ENCODE measurements at regions not wholly inside any gene's neighbourhood (a gene's known extent, or its start where the extent isn't known, plus 50 kb on each side); places are given as distances from the start of the nearest gene placed in this dataset.

DNA sequence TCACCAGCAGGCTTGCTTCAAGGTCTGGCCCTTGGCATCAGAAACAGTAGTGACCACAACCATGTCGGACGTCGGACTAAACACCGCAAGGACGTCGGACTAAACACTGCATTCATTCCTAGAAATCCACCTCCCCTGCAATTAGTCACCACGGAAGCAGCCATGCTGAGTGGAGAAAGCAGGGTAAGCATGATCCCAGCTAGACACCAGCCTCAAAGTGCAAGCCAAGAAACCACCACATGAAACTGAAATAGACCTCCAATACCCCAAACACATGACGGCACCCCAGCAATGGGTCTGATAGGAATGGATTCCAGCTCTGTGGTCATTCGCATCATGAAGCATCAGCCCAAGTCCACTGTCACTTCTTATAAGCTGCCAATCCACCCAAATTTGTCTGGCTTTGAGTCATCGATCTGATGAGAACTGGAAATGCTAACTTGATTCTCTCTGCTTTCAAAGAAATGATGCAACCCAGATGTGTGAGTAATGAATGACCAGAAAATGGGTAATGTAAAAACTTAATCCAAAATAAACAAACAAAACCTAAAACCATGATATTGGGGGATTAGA is 348.3 kb upstream of the TMCO5A start:
- TF ChIP-seq, protein P1, sequence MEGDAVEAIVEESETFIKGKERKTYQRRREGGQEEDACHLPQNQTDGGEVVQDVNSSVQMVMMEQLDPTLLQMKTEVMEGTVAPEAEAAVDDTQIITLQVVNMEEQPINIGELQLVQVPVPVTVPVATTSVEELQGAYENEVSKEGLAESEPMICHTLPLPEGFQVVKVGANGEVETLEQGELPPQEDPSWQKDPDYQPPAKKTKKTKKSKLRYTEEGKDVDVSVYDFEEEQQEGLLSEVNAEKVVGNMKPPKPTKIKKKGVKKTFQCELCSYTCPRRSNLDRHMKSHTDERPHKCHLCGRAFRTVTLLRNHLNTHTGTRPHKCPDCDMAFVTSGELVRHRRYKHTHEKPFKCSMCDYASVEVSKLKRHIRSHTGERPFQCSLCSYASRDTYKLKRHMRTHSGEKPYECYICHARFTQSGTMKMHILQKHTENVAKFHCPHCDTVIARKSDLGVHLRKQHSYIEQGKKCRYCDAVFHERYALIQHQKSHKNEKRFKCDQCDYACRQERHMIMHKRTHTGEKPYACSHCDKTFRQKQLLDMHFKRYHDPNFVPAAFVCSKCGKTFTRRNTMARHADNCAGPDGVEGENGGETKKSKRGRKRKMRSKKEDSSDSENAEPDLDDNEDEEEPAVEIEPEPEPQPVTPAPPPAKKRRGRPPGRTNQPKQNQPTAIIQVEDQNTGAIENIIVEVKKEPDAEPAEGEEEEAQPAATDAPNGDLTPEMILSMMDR (IDR thresholded peaks at IDR 0.05), result no peak
- no peak for TF ChIP-seq POLR2A (IDR thresholded peaks at IDR 0.05)
